ENCODE measurements at regions not wholly inside any gene's neighbourhood (a gene's known extent, or its start where the extent isn't known, plus 50 kb on each side); places are given as distances from the start of the nearest gene placed in this dataset.
"Not testable (repeated sequence)": the region's sequence is repeated elsewhere in the genome, so short reads cannot be mapped to it uniquely, and the experiment has no call there.

DNA sequence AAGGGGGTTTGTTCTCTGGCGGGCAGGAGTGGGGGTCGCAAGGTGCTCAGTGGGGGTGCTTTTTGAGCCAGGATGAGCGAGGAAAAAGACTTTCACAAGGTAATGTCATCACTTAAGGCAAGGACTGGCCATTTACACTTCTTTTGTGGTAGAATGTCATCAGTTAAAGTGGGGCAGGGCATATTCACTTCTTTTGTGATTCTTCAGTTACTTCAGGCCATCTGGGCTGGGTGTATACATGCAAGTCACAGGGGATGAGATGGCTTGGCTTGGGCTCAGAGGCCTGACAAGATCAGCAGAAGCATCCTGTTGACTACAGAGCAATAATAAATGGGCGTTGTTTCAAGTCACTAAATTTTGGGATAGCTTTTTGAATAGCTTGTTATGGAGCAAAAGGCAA, 586.4 kb upstream of the MBL2 start:
- not testable (repeated sequence) for TF ChIP-seq CTCF (IDR thresholded peaks at IDR 0.05); POLR2A (IDR thresholded peaks at IDR 0.05); POLR2AphosphoS5 (IDR thresholded peaks at IDR 0.05; ENCODE audit: insufficient read depth in 1 of 2, low read depth in 1 of 2)
